A549 (cell line): ENCODE measurements at regions not wholly inside any gene's neighbourhood (a gene's known extent, or its start where the extent isn't known, plus 50 kb on each side); places are given as distances from the start of the nearest gene placed in this dataset.

Experiments used
- ATAC-seq, 2 experiments: fragments of 200-7000 bp in 1 of 2; fragments of >200 bp in 1 of 2; cut with Nextera tagmentation in 1 of 2; cut with Tn5 transposase in 1 of 2; 3 replicates each; pipeline versions ENCODE4 v1.8.0 to v1.9.1; 2018 to 2020; ENCODE audit warnings: mild to moderate bottlenecking in 1 of 2, moderate library complexity in 1 of 2
- CTCF ChIA-PET: fragments of 300-600 bp; sonication (Branson Sonifier 250); formaldehyde crosslinking; extraction: SDS; loops from one replicate; lab custom pipeline; 2021; ENCODE audit warnings: antibody characterized with exemption, inconsistent platforms; lab: Yijun Ruan, JAX
- POLR2A ChIA-PET: fragments of 350-600 bp; formaldehyde crosslinking; extraction: SDS; loops from one replicate; lab custom pipeline; 2021; ENCODE audit warnings: antibody characterized with exemption, inconsistent platforms; lab: Yijun Ruan, JAX
- DNase-seq, 2 experiments: peaks; one replicate each; pipeline versions ENCODE4 v3.0.0 to v3.0.0-alpha.2; 2011 to 2016; ENCODE audit warnings: low read depth in 1 of 2, low spot score in 1 of 2
- FAIRE-seq: peaks from 2 replicates; lab custom pipeline; 2011; peaks lifted over from hg19 to GRCh38; lab: Jason Lieb, UNC
- H3K27ac ChIP-seq, 2 experiments: fragments of >200 bp; sonication (Bioruptor Twin); formaldehyde crosslinking; 3 replicates each; pipeline ENCODE4 v1.5.1; 2016 to 2017
- H3K4me1 ChIP-seq: fragments of >200 bp; sonication (Bioruptor Twin); formaldehyde crosslinking; 3 replicates; pipeline ENCODE4 v1.6.1; 2016
- H3K4me2 ChIP-seq: fragments of >200 bp; sonication (Bioruptor Twin); formaldehyde crosslinking; 3 replicates; pipeline ENCODE4 v1.6.1; 2016
- H3K4me3 ChIP-seq: fragments of >200 bp; sonication (Bioruptor Twin); formaldehyde crosslinking; 3 replicates; pipeline ENCODE4 v1.5.1; 2016
- H3K9me3 ChIP-seq: fragments of >200 bp; sonication (Bioruptor Twin); formaldehyde crosslinking; 3 replicates; pipeline ENCODE4 v1.6.1; 2016
- CBX2 ChIP-seq: fragments of 200-600 bp; sonication (generic); IDR thresholded peaks from 2 replicates; pipeline ENCODE4 v1.6.1; 2016; ENCODE audit warnings: low read depth, mild to moderate bottlenecking, borderline replicate concordance
- CEBPB ChIP-seq, 2 experiments: fragments of >200 bp in 1 of 2; sonication (Bioruptor Twin) in 1 of 2; formaldehyde crosslinking in 1 of 2; IDR thresholded peaks; 2 replicates each; pipeline ENCODE4 v1.6.1; 2012 to 2016
- CHD2 ChIP-seq: fragments of 150-350 bp; IDR thresholded peaks from 2 replicates; pipeline ENCODE4 v1.6.1; 2014; ENCODE audit warnings: low read length; ENCODE audit not compliant: partially characterized antibody
- CHD4 ChIP-seq: fragments of 200-600 bp; sonication (generic); IDR thresholded peaks from 2 replicates; pipeline ENCODE4 v1.6.1; 2016; ENCODE audit warnings: antibody characterized with exemption, mild to moderate bottlenecking, borderline replicate concordance
- CTCF ChIP-seq: fragments of >200 bp; sonication (Bioruptor Twin); formaldehyde crosslinking; IDR thresholded peaks from 3 replicates; pipeline ENCODE4 v1.5.1; 2016
- EP300 ChIP-seq, 2 experiments: fragments of >200 bp; sonication (Bioruptor Twin); formaldehyde crosslinking; IDR thresholded peaks; 2 replicates in 1 of 2; 3 replicates in 1 of 2; pipeline ENCODE4 v1.6.1; 2016 to 2017
- ESRRA ChIP-seq: fragments of 150-350 bp; IDR thresholded peaks from 2 replicates; pipeline ENCODE4 v1.6.1; 2014; ENCODE audit warnings: mild to moderate bottlenecking, low read length, borderline replicate concordance
- FOSL2 ChIP-seq, 2 experiments: fragments of 450-650 bp in 1 of 2; fragments of >200 bp in 1 of 2; sonication (Bioruptor Twin) in 1 of 2; formaldehyde crosslinking; IDR thresholded peaks; 2 replicates each; pipeline versions ENCODE4 v1.5.0 to v1.6.1; 2016 to 2020; ENCODE audit warnings: mild to moderate bottlenecking in 1 of 2, moderate library complexity in 1 of 2
- FOXS1 ChIP-seq: fragments of 250-450 bp; sonication (Bioruptor Pico); IDR thresholded peaks from 2 replicates; pipeline ENCODE4 v1.5.0; 2020; ENCODE audit warnings: mild to moderate bottlenecking, moderate library complexity
- GATA3 ChIP-seq: IDR thresholded peaks from 2 replicates; pipeline ENCODE4 v1.6.1; 2012; ENCODE audit warnings: borderline replicate concordance
- HDAC2 ChIP-seq: fragments of 200-600 bp; sonication (generic); IDR thresholded peaks from 2 replicates; pipeline ENCODE4 v1.6.1; 2016
- HES2 ChIP-seq: fragments of >200 bp; sonication (Bioruptor Twin); formaldehyde crosslinking; IDR thresholded peaks from 2 replicates; pipeline ENCODE4 v1.6.1; 2016
- HOXB13 ChIP-seq: fragments of 250-450 bp; sonication (Bioruptor Pico); IDR thresholded peaks from 2 replicates; pipeline ENCODE4 v1.5.0; 2020; ENCODE audit warnings: low read depth, mild to moderate bottlenecking, moderate library complexity
- HOXB5 ChIP-seq: fragments of 250-450 bp; sonication (Bioruptor Pico); IDR thresholded peaks from 2 replicates; pipeline ENCODE4 v1.5.0; 2020; ENCODE audit warnings: mild to moderate bottlenecking, moderate library complexity
- JUNB ChIP-seq: fragments of >200 bp; sonication (Bioruptor Twin); formaldehyde crosslinking; IDR thresholded peaks from 2 replicates; pipeline ENCODE4 v1.6.1; 2016
- KDM5A ChIP-seq: fragments of 200-600 bp; sonication (generic); IDR thresholded peaks from 2 replicates; pipeline ENCODE4 v1.6.1; 2016; ENCODE audit warnings: antibody characterized with exemption, mild to moderate bottlenecking
- MAZ ChIP-seq: fragments of 150-350 bp; IDR thresholded peaks from 2 replicates; pipeline ENCODE4 v1.6.1; 2014; ENCODE audit warnings: antibody characterized with exemption, low read depth, low read length, borderline replicate concordance
- NPAS2 ChIP-seq: fragments of 250-450 bp; sonication (Bioruptor Pico); IDR thresholded peaks from 2 replicates; pipeline ENCODE4 v1.8.0; 2022; ENCODE audit warnings: mild to moderate bottlenecking, moderate library complexity, borderline replicate concordance
- NR3C1 ChIP-seq: fragments of >200 bp; sonication (Bioruptor Twin); formaldehyde crosslinking; IDR thresholded peaks from 3 replicates; pipeline ENCODE4 v1.6.1; 2017
- RNF2 ChIP-seq: fragments of 200-600 bp; sonication (generic); IDR thresholded peaks from 2 replicates; pipeline ENCODE4 v1.6.1; 2016; ENCODE audit warnings: low read depth, mild to moderate bottlenecking, antibody characterized with exemption, moderate library complexity, borderline replicate concordance
- SREBF2 ChIP-seq: fragments of 450-650 bp; IDR thresholded peaks from 2 replicates; pipeline ENCODE4 v1.6.1; 2014; ENCODE audit warnings: mild to moderate bottlenecking, moderate library complexity
- TP53 ChIP-seq: fragments of 250-450 bp; sonication (Bioruptor Pico); IDR thresholded peaks from 2 replicates; pipeline ENCODE4 v1.5.0; 2021; ENCODE audit warnings: mild to moderate bottlenecking, moderate library complexity
- ZNF302 ChIP-seq: fragments of 250-450 bp; sonication (Bioruptor Pico); IDR thresholded peaks from 2 replicates; pipeline ENCODE4 v1.9.0; 2021; ENCODE audit warnings: inconsistent platforms, mild to moderate bottlenecking, moderate library complexity
- ZSCAN20 ChIP-seq: fragments of 250-450 bp; sonication (Bioruptor Pico); IDR thresholded peaks from 2 replicates; pipeline ENCODE4 v1.8.0; 2022; ENCODE audit warnings: mild to moderate bottlenecking, moderate library complexity
- WGBS: methylation state at CpG from one replicate; pipeline ENCODE4 v1.1.6; 2017; ENCODE audit errors: missing lambda C conversion rate; 5-methylcytosine and 5-hydroxymethylcytosine counted together
- TF ChIP-seq, protein P1 (sequence below): fragments of 250-450 bp; sonication (Bioruptor Pico); IDR thresholded peaks from 2 replicates; pipeline ENCODE4 v1.5.0; 2020; ENCODE audit warnings: low read depth, mild to moderate bottlenecking, moderate library complexity
- TF ChIP-seq, protein P2 (sequence below): fragments of 200-600 bp; sonication (generic); IDR thresholded peaks from 2 replicates; pipeline ENCODE4 v1.6.1; 2016; ENCODE audit warnings: antibody characterized with exemption, mild to moderate bottlenecking, moderate library complexity
- TF ChIP-seq, protein P3 (sequence below): IDR thresholded peaks from 2 replicates; pipeline ENCODE4 v1.6.1; 2012

DNA sequence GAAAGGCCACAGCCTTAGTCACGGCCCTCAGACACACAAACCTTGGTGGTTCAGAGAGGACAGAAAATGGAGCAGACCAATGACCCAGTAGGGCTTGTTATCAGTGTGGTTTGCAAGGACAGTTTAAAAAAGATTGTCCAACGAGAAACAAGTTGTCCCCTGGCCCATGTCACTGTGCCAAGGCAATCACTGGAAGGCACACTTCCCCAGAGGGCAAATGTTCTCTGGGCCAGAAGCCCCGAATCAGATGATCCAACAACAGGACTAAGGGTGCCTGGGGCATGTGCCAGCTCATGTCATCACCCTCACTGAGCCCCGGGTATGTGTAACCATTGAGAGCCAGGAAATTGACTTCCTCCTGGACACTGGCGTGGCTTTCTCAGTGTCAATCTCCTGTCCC is 950.1 kb upstream of the CTNND2 start:
- WGBS = 11% methylated on average over 5 of the region's 5 CpGs
- H3K9me3 ChIP-seq = no peaks in the 10 kb centered on the region
- FAIRE-seq = no peak
- H3K27ac ChIP-seq = no peak overlapping the region
- DNase-seq = no peak
- CTCF ChIA-PET = no interaction called here
- no peak overlapping the region for H3K4me2 ChIP-seq
- no peak for ATAC-seq
- TF ChIP-seq NPAS2 (CRISPR knock-in tag) = no peak
- no peak for TF ChIP-seq RNF2
- no peak for TF ChIP-seq ZNF302 (CRISPR knock-in tag)
- no peak for TF ChIP-seq EP300 (IDR thresholded peaks at IDR 0.05)
- TF ChIP-seq, protein P1, sequence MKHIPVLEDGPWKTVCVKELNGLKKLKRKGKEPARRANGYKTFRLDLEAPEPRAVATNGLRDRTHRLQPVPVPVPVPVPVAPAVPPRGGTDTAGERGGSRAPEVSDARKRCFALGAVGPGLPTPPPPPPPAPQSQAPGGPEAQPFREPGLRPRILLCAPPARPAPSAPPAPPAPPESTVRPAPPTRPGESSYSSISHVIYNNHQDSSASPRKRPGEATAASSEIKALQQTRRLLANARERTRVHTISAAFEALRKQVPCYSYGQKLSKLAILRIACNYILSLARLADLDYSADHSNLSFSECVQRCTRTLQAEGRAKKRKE (CRISPR knock-in tag) = no peak
- no peak for TF ChIP-seq JUNB
- no peak for TF ChIP-seq CEBPB (IDR thresholded peaks at IDR 0.05)
- no peak for TF ChIP-seq FOSL2 (IDR thresholded peaks at IDR 0.05)
- TF ChIP-seq FOSL2 (CRISPR knock-in tag; IDR thresholded peaks at IDR 0.05) = no peak
- no peak for TF ChIP-seq HOXB13 (CRISPR knock-in tag)
- TF ChIP-seq ESRRA = no peak
- no peak for TF ChIP-seq ZSCAN20 (CRISPR knock-in tag)
- no peak for TF ChIP-seq FOXS1 (CRISPR knock-in tag)
- TF ChIP-seq TP53 (CRISPR knock-in tag) = no peak
- TF ChIP-seq HOXB5 = no peak
- POLR2A ChIA-PET = no interaction called here
- H3K4me1 ChIP-seq = no peaks in the 10 kb centered on the region
- no peak overlapping the region for H3K4me3 ChIP-seq

DNA sequence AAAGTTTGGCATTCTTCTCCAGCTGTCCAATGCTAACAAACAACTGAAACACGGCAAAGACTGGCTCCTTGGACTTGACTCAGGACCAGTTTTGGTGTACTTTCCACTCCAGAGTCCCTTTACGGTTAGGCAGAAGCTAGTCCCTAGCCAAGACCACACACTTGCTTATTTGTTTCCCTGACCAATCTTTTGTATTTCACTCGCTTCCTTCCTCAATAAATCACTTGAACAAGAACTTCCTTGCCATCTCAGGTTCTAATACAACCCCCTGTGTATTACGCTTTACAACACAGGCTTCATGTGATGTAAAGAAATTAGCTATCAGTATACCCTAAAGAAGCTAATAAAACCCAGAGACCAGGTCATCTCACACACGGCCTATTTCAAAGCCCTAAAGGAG is 947.5 kb upstream of the CTNND2 start:
- Histone ChIP-seq H3K4me3 (no peak overlapping the region), H3K9me3 (no peaks in the 10 kb centered on the region), H3K4me2 (no peak overlapping the region), H3K27ac (no peak overlapping the region), H3K4me1 (no peaks in the 10 kb centered on the region)
- DNase-seq (no peak), FAIRE-seq (no peak), ATAC-seq (no peak)
- TF ChIP-seq HDAC2 = no peak
- no peak for TF ChIP-seq RNF2
- no peak for TF ChIP-seq SREBF2
- no peak for TF ChIP-seq TP53 (CRISPR knock-in tag)
- no peak for TF ChIP-seq JUNB
- no peak for TF ChIP-seq HOXB5
- TF ChIP-seq NR3C1 = no peak
- TF ChIP-seq HES2 = no peak
- TF ChIP-seq, protein P2, sequence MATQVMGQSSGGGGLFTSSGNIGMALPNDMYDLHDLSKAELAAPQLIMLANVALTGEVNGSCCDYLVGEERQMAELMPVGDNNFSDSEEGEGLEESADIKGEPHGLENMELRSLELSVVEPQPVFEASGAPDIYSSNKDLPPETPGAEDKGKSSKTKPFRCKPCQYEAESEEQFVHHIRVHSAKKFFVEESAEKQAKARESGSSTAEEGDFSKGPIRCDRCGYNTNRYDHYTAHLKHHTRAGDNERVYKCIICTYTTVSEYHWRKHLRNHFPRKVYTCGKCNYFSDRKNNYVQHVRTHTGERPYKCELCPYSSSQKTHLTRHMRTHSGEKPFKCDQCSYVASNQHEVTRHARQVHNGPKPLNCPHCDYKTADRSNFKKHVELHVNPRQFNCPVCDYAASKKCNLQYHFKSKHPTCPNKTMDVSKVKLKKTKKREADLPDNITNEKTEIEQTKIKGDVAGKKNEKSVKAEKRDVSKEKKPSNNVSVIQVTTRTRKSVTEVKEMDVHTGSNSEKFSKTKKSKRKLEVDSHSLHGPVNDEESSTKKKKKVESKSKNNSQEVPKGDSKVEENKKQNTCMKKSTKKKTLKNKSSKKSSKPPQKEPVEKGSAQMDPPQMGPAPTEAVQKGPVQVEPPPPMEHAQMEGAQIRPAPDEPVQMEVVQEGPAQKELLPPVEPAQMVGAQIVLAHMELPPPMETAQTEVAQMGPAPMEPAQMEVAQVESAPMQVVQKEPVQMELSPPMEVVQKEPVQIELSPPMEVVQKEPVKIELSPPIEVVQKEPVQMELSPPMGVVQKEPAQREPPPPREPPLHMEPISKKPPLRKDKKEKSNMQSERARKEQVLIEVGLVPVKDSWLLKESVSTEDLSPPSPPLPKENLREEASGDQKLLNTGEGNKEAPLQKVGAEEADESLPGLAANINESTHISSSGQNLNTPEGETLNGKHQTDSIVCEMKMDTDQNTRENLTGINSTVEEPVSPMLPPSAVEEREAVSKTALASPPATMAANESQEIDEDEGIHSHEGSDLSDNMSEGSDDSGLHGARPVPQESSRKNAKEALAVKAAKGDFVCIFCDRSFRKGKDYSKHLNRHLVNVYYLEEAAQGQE = no peak
- no peak for TF ChIP-seq MAZ
- no peak for TF ChIP-seq CTCF
- TF ChIP-seq, protein P3, sequence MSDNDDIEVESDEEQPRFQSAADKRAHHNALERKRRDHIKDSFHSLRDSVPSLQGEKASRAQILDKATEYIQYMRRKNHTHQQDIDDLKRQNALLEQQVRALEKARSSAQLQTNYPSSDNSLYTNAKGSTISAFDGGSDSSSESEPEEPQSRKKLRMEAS = no peak
- TF ChIP-seq EP300 (IDR thresholded peaks at IDR 0.05) = no peak
- TF ChIP-seq GATA3 = no peak
- TF ChIP-seq, protein P1 (CRISPR knock-in tag) = no peak
- no peak for TF ChIP-seq CHD2
- TF ChIP-seq KDM5A = no peak
- TF ChIP-seq CBX2 = no peak
- TF ChIP-seq CHD4 = no peak
- ChIA-PET CTCF (no interaction called here), POLR2A (no interaction called here)
- WGBS = 16% methylated on average over 5 of the region's 5 CpGs
